ENCODE measurements at regions not wholly inside any gene's neighbourhood (a gene's known extent, or its start where the extent isn't known, plus 50 kb on each side); places are given as distances from the start of the nearest gene placed in this dataset.

DNA sequence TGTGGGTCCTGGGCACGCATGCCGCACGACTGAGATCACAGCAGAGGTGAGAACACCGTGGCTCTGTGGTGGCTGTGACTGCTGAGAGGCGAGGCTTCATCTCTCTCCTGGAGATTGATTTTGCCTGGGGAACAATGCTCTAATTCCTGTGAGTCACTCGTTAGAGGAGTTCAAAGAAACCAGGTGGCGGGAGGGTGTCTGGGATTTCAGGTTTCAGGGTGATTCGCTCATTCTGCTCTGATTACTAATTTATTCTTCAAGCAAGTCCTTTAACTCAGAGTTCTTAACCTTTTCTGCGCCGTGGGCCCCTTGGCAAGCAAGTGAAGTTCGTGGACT, 56.3 kb downstream of the GLI2 start:
- TF ChIP-seq TEAD4 (CRISPR knock-in tag; IDR thresholded peaks at IDR 0.05), result no peak
- no peak for TF ChIP-seq JUN (CRISPR knock-in tag; IDR thresholded peaks at IDR 0.05)
- TF ChIP-seq, protein P1, sequence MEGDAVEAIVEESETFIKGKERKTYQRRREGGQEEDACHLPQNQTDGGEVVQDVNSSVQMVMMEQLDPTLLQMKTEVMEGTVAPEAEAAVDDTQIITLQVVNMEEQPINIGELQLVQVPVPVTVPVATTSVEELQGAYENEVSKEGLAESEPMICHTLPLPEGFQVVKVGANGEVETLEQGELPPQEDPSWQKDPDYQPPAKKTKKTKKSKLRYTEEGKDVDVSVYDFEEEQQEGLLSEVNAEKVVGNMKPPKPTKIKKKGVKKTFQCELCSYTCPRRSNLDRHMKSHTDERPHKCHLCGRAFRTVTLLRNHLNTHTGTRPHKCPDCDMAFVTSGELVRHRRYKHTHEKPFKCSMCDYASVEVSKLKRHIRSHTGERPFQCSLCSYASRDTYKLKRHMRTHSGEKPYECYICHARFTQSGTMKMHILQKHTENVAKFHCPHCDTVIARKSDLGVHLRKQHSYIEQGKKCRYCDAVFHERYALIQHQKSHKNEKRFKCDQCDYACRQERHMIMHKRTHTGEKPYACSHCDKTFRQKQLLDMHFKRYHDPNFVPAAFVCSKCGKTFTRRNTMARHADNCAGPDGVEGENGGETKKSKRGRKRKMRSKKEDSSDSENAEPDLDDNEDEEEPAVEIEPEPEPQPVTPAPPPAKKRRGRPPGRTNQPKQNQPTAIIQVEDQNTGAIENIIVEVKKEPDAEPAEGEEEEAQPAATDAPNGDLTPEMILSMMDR (IDR thresholded peaks at IDR 0.05), result no peak
- TF ChIP-seq SP1 (CRISPR knock-in tag; conservative IDR thresholded peaks at IDR 0.05), result no peak
- TF ChIP-seq MXD4 (CRISPR knock-in tag; IDR thresholded peaks at IDR 0.05; ENCODE audit: borderline replicate concordance), result no peak
- no peak for TF ChIP-seq TEAD1 (CRISPR knock-in tag; IDR thresholded peaks at IDR 0.05)
- TF ChIP-seq NR1H2 (CRISPR knock-in tag; IDR thresholded peaks at IDR 0.05), result no peak
- TF ChIP-seq NR2C2 (CRISPR knock-in tag; IDR thresholded peaks at IDR 0.05), result no peak
- TF ChIP-seq ELF4 (CRISPR knock-in tag; IDR thresholded peaks at IDR 0.05; ENCODE audit: low read depth), result no peak
- no peak for TF ChIP-seq ZNF219 (CRISPR knock-in tag; IDR thresholded peaks at IDR 0.05; ENCODE audit: borderline replicate concordance)
- TF ChIP-seq ETV6 (CRISPR knock-in tag; IDR thresholded peaks at IDR 0.05), result no peak
- TF ChIP-seq, protein P2, sequence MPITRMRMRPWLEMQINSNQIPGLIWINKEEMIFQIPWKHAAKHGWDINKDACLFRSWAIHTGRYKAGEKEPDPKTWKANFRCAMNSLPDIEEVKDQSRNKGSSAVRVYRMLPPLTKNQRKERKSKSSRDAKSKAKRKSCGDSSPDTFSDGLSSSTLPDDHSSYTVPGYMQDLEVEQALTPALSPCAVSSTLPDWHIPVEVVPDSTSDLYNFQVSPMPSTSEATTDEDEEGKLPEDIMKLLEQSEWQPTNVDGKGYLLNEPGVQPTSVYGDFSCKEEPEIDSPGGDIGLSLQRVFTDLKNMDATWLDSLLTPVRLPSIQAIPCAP (CRISPR knock-in tag; IDR thresholded peaks at IDR 0.05), result no peak
- no peak for TF ChIP-seq ZNF121 (CRISPR knock-in tag; IDR thresholded peaks at IDR 0.05)
- TF ChIP-seq IRF2 (CRISPR knock-in tag; IDR thresholded peaks at IDR 0.05; ENCODE audit: borderline replicate concordance, low read depth), result no peak
